ENCODE measurements at regions not wholly inside any gene's neighbourhood (a gene's known extent, or its start where the extent isn't known, plus 50 kb on each side); places are given as distances from the start of the nearest gene placed in this dataset.

DNA sequence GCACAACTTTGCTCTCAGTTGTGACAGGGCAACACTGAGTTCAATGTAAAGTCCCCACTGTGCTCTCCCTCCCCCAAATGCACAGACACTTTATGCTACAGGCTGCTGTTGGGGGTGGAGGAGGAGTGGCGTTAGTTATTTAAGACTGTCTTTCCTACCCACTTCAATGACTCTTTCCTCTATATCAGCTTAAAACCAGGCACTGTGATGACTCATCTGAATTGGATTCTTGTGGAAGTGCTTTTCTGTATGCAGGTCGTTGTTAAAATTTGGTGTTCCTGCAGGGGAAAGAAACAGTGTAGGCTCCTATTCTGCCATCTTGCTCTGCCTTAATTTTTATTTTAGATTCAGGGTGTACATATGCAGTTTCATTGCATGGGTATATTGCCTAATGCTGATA lies 1157.2 kb upstream of the ADGRL3 start:
- no peak for DNase-seq

DNA sequence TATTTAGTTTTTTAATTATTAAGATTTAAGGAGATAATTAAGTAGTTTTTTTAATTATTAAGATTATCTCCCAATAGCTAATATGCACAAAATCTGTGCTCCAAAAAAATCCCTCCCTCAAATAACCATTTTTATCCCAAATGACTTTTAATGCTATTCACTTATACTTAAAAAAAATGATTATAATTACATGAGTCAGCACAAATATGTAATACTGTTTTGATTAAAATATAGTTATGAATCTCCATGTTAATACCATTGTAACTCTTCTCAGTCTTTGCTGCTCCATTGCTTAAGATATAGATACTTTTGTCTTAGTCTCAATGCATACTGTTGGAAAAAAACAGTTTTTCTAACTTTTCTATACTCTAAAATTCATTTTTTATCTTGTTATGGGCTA lies 1121.1 kb upstream of the ADGRL3 start:
- no peak for DNase-seq

DNA sequence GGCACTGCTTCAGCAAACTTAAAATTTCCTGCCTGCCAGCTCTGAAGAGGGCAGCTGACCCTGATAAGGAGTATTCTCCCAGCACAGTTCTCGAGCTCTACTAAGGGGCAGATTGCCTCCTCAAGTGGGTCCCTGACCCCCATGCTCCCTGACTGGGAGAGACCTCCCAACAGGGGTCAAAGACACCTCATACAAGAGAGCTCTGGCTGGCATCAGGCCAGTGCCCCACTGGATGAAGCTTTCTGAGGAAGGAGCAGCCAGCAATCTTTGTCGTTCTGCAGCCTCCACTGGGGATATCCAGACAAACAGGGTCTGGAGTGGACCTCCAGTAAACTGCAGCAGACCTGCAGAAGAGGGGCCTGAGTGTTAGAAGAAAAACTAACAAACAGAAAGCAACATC lies 1118.3 kb upstream of the ADGRL3 start:
- no peak for DNase-seq

DNA sequence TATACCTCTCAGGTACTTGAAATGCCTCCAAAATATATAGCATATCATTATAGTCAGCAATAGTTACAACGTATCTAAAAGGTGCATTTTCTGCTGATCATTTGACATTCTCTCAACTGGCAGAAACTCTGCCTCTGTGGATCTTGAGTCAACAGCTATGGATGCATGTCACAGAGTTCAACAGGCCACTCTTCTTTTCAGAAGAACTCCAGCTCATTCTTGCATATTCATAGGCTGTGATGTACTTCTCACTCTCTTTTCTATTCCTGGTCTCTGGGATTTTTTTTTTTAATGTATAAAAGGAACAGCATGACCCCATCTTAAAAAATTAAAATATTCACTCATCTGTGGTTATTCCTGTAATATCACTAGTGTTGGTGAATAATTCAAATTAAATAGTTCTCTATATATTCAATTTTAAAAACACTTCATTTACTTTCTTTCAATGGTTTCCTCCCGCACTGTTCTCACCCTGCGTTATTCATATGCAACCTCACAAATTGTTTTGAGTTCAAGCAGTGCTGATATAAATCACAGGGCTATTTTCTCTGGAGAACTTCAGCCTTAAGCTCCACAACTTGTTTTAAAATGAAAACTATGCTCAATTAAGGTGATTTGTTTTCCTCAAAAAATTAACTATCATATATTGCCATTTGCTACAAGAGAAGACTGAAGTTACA lies 1111.2 kb upstream of the ADGRL3 start:
- no peak for DNase-seq

DNA sequence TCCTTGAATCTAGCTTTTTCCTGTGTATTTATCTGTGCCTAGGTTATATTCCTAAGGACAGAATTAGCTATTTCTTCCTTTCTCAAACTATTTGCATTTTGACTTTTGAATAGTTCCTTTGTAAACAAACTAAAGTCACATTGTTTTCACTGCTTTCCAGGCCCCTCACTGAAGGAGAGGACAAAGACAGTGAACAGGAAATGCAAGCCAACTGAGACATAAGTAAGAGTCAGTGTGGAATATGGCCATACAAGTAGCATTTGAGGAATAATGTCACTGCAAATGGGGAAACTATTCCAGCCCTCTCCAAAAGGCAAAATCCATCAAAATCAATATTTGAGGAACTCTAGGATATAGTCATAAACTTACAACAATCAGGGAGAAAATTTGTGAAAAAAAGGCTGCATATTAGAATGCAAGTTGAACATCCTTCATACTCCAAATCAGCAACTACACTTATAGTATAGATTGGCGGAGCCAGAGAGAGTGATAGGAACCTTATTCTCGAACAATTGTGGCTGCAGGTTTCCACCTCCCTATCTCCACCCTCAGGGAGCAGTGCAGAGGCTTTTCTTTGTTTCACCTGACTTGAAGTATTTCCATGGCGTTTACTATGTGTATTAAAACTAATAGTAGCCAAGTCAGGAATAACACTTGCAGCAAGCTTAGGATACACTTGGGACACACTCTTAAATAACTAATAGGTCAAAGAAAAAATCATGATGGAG lies 1110.4 kb upstream of the ADGRL3 start:
- DNase-seq: no peak

DNA sequence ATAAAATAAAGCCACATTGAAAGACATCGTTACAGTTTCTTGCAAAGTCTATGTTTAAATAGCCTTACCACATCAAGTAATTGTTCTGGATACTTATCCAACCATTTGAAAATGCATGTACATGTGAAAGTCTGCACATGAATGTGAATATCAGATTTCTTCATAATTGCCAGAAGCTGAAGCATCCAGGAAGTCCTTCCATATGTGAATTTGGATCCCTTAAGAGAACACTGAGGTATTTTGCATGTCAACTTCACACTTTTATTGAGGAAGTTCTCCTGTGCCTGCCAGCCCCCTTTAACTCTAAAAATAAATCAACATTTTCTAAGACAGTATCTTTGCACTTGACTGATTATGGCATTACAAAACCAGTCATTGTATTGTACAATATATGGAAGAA lies 1103.5 kb upstream of the ADGRL3 start:
- DNase-seq: no peak

DNA sequence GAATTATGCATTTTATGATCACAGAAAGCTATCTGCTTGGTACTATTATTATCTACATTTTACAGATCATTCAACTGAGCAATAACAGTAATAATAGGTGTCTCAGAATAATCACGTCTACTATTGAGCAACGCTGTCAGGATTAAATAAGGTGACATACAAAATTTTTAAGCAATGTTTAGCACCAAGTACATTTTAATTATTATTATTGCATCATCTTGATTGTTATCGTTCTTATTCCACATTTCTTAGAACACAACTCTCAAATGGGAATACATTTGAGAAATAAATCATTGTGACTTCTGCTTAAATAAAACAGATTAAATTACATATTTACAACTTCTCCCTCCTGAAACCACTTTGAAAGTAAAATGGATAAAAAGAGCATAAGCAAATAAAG lies 1083.5 kb upstream of the ADGRL3 start:
- DNase-seq: no peak

DNA sequence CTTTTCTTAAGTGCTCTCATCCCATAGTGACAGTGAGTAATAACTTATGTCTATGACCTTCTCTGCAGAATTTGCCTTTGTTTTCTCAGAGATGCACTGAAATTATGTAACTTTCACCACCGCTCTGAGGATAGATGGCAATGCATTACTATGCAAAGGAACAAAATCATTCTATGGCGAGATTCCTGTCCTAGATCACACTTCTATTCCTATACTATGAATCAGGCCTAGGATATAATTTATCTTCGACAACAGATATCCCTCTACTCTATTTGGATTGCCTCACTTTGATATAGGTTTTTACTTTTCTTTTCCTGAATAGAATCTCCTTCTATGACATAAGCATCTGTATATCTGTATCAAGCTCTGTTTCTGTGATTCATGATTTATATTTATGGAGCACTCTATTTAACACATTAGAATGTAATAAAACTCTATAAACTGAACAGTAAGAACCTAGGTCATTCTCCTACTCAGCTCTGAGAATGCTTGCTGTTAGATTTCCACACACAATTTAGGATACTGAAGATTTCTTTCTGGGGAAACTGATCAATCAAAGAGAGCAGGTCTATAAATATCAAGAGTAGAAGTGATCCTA lies 1082.3 kb upstream of the ADGRL3 start:
- no peak for DNase-seq

DNA sequence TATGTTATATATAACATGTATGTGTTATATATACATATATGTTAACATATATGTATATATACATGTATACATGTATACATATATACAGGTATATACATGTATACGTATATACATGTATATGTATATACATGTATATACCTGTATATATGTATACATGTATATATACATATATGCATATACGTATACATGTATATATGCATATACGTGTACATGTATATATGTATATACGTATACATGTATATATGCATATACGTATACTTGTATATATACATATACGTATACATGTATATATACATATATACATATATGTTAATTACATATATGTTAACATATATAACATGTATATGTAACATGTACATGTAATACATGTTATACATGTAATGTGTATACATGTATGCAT lies 1077.3 kb upstream of the ADGRL3 start:
- no peak for DNase-seq

DNA sequence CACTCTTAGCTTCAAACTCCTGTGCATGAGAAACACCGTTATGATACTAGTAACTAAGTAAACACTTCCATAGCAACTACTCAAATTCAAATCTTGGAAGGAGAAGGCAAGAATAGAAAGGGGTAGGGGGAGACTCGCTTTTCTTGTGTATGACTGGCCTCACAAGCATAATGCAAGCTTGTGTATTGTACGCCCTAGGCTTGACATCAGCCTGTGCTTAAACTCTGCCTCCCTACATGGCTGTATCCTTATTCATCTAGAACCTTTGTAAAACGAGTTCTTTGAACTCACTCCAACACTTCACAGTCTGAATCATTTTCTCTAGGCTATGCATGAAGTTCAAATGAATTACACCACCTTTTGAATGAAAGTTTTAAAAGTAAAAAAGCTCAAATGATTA lies 1071.2 kb upstream of the ADGRL3 start:
- no peak for DNase-seq

DNA sequence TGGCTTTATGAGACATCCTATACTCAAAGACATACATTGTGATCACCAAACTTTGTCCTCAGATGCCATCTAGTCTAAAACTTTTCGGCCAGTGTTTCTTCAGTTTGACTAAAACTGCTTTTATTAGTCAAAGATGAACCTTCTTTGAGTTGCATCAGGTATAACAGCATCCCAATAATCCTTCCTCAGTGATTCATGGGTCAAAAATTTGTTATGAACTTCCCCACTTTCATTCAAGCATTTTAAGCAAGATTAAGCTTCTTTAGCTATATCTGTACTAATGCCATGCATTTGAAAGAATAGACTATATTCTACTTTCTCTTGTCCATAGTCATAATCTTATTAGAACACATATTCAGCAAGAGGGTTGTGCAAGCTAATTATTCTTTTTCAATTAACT lies 1070.4 kb upstream of the ADGRL3 start:
- DNase-seq: no peak

DNA sequence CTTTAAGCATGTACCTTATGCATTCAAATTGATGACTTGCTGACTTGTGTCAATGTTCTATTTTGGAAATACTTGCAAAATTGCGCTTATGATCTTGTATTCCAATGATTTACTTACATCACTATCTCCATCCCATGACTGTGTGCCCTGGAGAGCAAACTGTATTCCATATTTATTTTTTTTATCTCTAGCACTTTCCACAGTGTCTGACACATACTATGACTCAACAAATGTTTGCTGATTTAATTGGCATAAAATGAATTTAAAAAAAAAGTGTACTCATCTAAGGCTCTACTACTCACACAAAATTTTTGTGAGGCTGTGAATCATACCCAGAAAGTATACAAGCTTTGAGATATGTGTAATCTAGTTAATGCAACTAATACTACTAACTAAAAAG lies 1066.8 kb upstream of the ADGRL3 start:
- no peak for DNase-seq

DNA sequence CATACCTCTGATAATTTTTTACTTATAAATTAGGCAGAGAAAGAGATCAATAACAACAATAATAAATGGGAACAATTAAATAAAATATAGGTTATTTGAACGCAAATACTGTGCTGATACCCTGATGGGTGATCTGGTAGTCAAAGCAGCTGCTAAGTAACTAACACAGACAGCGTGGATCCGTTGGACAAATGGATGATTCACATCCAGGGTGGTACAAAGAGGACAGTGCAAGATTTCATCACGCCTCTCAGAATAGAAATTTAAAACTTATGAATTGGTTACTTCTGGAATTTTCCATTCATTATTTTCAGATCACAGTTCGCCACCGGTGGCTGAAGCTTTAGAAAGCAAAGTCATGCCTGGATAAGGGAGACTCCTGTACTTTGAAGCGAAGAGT lies 1066.0 kb upstream of the ADGRL3 start:
- no peak for DNase-seq

DNA sequence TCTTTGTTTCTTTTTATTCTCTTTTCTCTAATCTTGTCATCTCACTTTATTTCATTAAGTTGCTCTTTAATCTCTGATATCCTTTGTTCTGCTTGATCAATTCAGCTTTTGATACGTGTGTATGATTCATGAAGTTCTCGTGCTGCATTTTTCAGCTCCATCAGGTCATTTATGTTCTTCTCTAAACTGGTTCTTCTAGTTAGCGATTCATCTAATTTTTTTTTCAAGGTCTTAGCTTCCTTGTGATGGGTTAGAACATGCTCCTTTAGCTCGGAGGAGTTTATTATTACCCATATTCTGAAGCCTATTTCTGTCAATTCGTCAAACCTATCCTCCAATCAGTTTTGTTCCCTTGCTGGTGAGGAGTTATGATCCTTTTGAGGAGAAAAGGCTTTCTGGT lies 1045.0 kb upstream of the ADGRL3 start:
- no peak for DNase-seq

DNA sequence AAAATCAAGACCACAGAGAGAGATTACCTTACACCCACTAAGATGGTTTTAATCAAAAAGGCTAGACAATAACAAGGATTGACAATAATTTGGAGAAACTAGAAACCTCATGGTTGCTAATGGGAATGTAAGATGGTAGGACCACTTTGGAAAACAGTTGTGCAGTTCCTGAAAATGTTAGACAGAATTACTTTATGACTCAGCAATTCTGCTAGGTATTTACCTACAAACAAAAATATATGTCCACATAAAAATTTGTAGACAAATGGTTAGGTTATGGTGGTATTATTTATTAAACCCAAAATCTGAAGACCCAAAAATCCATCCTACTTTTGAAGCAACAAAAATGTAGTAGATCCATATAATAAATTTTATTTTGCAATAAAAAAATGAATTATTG lies 1027.0 kb upstream of the ADGRL3 start:
- DNase-seq: no peak

DNA sequence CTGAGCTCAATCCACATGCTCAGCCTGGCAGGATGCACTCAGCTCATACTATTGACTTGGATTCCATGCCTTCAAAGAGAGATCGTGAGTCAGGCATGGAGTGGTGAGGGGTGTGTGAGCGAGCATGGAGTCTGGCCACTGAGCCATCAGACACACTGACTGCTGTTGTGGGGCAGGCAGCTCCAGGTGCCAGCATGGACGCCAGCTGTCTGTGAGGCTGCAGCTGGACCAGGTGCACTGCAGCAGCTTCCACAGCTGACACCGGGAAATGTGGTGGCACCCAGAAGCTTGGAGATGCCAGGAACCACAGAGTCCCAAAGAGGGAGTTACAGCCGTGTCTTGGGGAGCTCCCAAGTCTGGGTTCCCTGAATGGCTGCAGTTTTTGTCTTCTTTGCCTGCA lies 1026.4 kb upstream of the ADGRL3 start:
- DNase-seq: no peak

DNA sequence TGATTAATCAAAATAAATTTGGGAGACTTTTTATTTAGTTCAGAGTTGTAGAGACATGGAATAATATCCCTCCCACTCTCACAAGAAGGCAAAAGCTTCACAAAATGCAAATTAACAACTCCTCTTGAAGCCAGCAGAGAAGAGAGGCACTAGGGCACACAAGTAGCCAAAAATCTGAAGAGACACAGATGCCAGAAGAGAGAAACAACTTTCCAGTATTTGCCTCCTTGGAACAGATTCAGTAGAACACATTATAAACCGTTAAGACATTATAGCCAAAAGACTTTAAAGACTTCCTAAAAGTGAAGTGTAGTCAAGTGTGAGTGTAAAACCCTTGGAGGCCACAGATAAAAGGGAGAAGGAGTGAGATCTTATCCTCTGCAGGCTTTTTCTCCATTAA lies 1024.9 kb upstream of the ADGRL3 start:
- no peak for DNase-seq

DNA sequence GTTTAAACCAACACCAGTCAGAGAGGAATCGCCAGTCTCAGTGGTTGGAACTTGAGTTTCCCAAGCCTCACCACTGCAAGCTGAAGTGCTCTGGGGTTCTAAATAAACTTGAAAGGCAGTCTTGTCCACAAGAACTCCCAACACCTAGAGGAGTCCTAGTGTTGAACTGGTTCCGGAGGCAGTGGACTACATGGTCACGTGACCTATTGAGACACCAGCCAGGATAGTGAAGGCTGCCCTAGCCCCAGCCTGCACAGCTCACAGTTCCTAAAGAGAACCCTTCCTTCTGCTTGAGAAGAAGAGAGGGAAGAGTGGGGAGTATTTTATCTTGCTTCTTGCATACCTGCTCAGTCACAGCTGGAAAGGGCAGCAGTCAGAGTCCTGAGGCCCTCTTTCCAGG lies 1012.7 kb upstream of the ADGRL3 start:
- DNase-seq: no peak

DNA sequence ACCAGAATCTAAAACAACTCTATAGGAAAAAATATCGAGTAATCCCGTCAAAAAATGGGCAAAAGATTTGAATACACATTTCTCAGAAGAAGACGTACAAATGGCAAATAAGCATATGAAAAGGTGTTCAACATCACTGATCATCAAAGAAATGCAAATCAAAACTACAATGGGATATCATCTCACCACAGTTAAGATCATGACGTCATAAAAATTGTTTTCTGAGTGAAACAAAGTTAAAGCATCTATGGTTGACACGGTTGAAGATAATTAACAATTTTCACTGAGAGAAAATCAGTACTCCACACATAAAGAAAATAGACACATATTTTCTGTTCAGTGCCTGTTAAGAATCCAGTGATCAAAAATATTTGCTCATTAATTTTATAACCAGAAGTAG lies 1010.8 kb upstream of the ADGRL3 start:
- no peak for DNase-seq

DNA sequence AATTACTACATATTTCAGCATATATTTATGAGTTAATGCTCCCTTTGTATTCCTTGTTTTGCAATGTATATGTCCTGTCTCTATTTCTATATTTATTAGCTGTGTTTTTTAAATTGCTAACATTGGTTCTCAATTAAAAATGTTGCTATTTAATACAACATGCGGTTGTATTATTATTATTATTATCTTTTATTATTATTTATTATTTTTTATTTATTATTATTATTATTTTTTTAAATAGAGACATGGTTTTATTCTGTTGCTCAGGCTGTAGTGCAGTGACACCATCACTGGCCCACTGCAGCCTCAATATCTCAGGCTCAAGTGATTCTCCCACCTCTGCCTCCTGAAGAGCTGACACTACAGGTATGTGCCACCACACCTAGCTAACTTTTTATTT lies 1005.9 kb upstream of the ADGRL3 start:
- no peak for DNase-seq

DNA sequence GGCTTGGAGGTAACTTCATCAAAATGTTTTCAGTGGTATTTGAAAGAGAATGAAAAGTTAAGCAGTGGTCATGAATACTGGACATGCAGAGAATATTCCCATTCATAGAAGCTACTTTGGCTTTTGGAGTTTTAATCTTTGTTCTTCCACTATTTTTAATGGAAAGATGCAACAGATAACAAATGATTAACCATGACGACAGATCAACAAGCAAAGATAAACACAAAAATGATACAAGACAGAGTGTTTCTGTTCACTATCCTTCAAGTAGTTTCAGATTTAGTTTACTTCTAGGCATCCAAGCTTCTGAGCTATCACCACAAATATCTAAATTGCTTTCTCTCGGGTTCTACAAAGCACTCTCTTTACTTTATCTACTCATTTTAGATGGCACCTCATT lies 1004.9 kb upstream of the ADGRL3 start:
- DNase-seq: no peak

DNA sequence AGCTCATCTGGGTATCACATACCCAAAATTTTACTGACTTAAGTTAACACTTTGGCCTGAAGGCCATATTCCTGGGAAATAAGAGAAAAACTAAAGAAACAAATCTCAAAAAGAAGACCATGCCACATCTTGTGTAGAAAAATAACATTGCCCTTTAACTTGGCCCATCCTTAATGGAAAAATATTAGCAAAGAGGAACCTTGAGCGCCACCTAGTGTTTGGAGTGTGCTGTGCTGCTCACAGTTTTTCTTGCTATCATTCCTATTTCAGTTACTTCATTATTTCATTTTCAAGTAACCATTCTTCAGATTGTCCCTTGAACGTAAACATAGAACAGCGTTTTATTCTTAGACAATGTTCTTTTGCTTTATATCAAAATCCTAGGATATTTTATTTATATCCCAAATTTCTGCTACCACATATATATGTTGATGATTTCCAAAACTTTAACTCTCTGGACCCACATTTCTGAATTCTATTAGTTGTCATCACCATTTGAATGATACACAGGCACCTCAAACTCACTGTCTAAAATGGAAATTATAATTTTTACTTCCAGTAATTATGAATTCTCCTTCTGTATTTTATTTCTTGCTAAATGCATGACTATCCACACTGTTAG lies 999.0 kb upstream of the ADGRL3 start:
- DNase-seq: peak; percentile 10

DNA sequence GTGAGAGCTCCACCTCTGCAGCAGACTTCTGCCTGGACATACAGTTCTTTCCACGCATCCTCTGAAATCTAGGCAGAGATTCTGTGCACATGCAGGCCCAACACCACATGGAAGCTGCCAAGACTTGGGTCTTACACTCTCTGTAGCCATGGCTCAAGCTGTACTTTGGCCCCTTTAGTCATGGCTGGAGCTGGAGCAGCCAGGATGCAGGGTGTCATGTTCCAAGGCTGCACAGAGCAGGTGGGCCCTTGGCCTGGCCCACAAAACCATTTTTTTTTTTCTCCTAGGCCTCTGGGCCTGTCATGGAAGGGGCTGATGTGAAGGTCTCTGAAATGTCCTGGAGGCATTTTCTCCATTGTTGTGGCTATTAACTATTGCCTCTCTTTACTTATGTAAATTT lies 990.5 kb upstream of the ADGRL3 start:
- no peak for DNase-seq

DNA sequence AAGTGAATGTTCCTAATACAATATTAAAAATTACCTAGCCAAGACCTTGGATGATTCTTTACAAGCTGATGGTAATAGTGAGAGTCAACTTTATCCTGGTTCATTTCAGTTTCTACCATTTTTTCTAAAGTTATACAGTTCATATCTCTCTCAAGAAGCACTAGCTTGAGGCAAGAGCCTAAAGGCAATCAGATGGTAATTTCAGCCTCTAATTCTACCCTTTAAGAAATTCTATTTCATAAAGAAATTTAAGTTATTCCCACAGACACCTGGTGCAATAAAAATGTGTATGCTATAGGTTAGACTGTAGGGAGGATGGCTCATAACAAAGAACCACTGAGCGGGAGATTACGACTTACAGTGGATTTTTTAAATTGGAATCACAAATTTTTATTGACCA lies 984.2 kb upstream of the ADGRL3 start:
- no peak for DNase-seq

Data from stimulated activated CD4-positive, alpha-beta T cell treated with anti-CD3 and anti-CD28 coated beads, Interleukin-1b, Interleukin-23, amount 100 ng/mL, for 48 hours (primary cell).